H1 (cell line): ENCODE measurements at regions not wholly inside any gene's neighbourhood (a gene's known extent, or its start where the extent isn't known, plus 50 kb on each side); places are given as distances from the start of the nearest gene placed in this dataset.

Source experiments
- CTCF ChIP-seq, 3 experiments: IDR thresholded peaks; 1 replicate in 2 of 3; 2 replicates in 1 of 3; pipeline versions ENCODE4 v1.5.1 to v1.6.1; 2011; ENCODE audit warnings: low read length in 3 of 3, mild to moderate bottlenecking in 3 of 3, inconsistent platforms in 2 of 3, low read depth in 1 of 3, moderate library complexity in 1 of 3; ENCODE audit not compliant: insufficient read depth in 1 of 3; ENCODE audit errors: control extremely low read depth in 1 of 3
- EGR1 ChIP-seq: IDR thresholded peaks from 2 replicates; pipeline ENCODE4 v1.6.1; 2011; ENCODE audit warnings: low read depth, low read length, borderline replicate concordance

- TF ChIP-seq EGR1, result no peak
- TF ChIP-seq CTCF (IDR thresholded peaks at IDR 0.05; ENCODE audit: control extremely low read depth in 1 of 3, insufficient read depth in 1 of 3, low read depth in 1 of 3, low read length in 3 of 3), result no peak
Measured at GRCh38 chr6:23656255-23657194, 469.5 kb upstream of the NRSN1 start (continued).
